ENCODE measurements at regions not wholly inside any gene's neighbourhood (a gene's known extent, or its start where the extent isn't known, plus 50 kb on each side); places are given as distances from the start of the nearest gene placed in this dataset.

DNA sequence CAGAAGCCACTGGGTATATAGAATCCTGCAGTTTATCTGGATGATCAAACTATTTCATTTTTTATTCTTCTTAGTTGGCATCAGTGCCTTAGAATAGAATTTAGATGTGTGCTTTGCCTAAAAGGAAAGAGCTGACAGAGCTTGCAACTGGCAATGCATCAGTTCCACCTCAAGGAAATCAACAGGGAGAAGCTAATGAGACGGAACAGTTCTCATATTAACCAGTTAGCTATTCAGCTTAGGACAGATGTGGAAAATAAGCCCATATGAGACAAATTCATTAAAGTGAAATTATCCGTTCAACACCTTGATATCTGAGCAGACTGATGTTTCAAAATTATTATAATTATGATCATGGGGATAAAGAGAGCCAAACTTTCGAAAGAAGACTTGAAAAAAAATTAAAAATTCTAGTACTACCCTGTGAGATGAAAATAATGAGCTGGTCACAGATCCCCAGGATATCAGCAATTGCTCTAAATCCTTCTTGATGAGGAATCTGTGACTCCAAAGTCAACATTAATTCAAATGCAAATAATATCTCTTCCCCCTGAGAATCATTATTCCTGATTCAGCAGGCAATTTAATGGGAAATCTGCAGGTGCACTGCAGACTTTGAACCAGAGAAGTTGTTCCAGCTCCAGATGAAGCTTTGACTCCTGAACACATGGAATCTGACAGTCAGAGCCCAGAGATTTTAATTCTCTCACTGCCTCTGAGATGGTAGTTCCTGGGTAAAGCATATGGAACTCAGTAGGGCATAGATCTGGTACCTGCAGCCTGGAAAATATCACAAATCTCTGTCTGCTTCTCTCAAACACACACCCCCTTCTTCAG lies 486.8 kb downstream of the FOXO1 start:
- Mint-ChIP-seq H3K4me3 (ENCODE audit: low read depth, unreplicated experiment) (no peak overlapping the region), H3K4me1 (ENCODE audit: low read depth, unreplicated experiment) (peaks cover 8% of the 10 kb centered on the region), H3K27me3 (ENCODE audit: unreplicated experiment) (no peaks in the 10 kb centered on the region), H3K9me3 (ENCODE audit: low read depth, unreplicated experiment) (no peaks in the 10 kb centered on the region), H3K36me3 (ENCODE audit: insufficient read depth, unreplicated experiment) (no peaks in the 10 kb centered on the region), H3K27ac (ENCODE audit: unreplicated experiment) (no peak overlapping the region)
- TF ChIP-seq, protein P1, sequence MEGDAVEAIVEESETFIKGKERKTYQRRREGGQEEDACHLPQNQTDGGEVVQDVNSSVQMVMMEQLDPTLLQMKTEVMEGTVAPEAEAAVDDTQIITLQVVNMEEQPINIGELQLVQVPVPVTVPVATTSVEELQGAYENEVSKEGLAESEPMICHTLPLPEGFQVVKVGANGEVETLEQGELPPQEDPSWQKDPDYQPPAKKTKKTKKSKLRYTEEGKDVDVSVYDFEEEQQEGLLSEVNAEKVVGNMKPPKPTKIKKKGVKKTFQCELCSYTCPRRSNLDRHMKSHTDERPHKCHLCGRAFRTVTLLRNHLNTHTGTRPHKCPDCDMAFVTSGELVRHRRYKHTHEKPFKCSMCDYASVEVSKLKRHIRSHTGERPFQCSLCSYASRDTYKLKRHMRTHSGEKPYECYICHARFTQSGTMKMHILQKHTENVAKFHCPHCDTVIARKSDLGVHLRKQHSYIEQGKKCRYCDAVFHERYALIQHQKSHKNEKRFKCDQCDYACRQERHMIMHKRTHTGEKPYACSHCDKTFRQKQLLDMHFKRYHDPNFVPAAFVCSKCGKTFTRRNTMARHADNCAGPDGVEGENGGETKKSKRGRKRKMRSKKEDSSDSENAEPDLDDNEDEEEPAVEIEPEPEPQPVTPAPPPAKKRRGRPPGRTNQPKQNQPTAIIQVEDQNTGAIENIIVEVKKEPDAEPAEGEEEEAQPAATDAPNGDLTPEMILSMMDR (IDR thresholded peaks at IDR 0.05; ENCODE audit: unreplicated experiment): no peak
- no peak for DNase-seq
- no TSS peak for BruUV-seq (replicated peaks)
- intact Hi-C loops (cut with micrococcal nuclease; ENCODE audit: unreplicated experiment): no loop called here
- CTCF ChIA-PET: no interaction called here

- Mint-ChIP-seq H3K4me1 (ENCODE audit: low read depth, unreplicated experiment) (peaks cover 8% of the 10 kb centered on the region), H3K27ac (ENCODE audit: unreplicated experiment) (no peak overlapping the region), H3K36me3 (ENCODE audit: insufficient read depth, unreplicated experiment) (no peaks in the 10 kb centered on the region), H3K4me3 (ENCODE audit: low read depth, unreplicated experiment) (no peak overlapping the region), H3K9me3 (ENCODE audit: low read depth, unreplicated experiment) (no peaks in the 10 kb centered on the region), H3K27me3 (ENCODE audit: unreplicated experiment) (no peaks in the 10 kb centered on the region)
- DNase-seq: no peak
- CTCF ChIA-PET: no interaction called here
- intact Hi-C loops (cut with micrococcal nuclease; ENCODE audit: unreplicated experiment): no loop called here
- TF ChIP-seq, protein P1 (IDR thresholded peaks at IDR 0.05; ENCODE audit: unreplicated experiment): no peak
- no TSS peak for BruUV-seq (replicated peaks)
Observed at GRCh38 chr13:40180776-40181175, 485.7 kb downstream of the FOXO1 start.

- BruUV-seq (replicated peaks): no TSS peak
- H3K4me3 Mint-ChIP-seq (ENCODE audit: low read depth, unreplicated experiment): no peak overlapping the region
- no peaks in the 10 kb centered on the region for H3K9me3 Mint-ChIP-seq (ENCODE audit: low read depth, unreplicated experiment)
- CTCF ChIA-PET: no interaction called here
- DNase-seq: no peak
- no peak overlapping the region for H3K27ac Mint-ChIP-seq (ENCODE audit: unreplicated experiment)
- peaks cover 8% of the 10 kb centered on the region for H3K4me1 Mint-ChIP-seq (ENCODE audit: low read depth, unreplicated experiment)
- intact Hi-C loops (cut with micrococcal nuclease; ENCODE audit: unreplicated experiment): no loop called here
- no peaks in the 10 kb centered on the region for H3K27me3 Mint-ChIP-seq (ENCODE audit: unreplicated experiment)
- no peaks in the 10 kb centered on the region for H3K36me3 Mint-ChIP-seq (ENCODE audit: insufficient read depth, unreplicated experiment)
- TF ChIP-seq, protein P1 (IDR thresholded peaks at IDR 0.05; ENCODE audit: unreplicated experiment): no peak
Observed at GRCh38 chr13:40181203-40181845, 485.1 kb downstream of the FOXO1 start.

GRCh38 chr13:40182591-40182990 lies 483.9 kb downstream of the FOXO1 start:
- Mint-ChIP-seq H3K4me1 (ENCODE audit: low read depth, unreplicated experiment) (peaks cover 8% of the 10 kb centered on the region), H3K36me3 (ENCODE audit: insufficient read depth, unreplicated experiment) (no peaks in the 10 kb centered on the region), H3K9me3 (ENCODE audit: low read depth, unreplicated experiment) (no peaks in the 10 kb centered on the region), H3K4me3 (ENCODE audit: low read depth, unreplicated experiment) (no peak overlapping the region), H3K27me3 (ENCODE audit: unreplicated experiment) (no peaks in the 10 kb centered on the region), H3K27ac (ENCODE audit: unreplicated experiment) (no peak overlapping the region)
- TF ChIP-seq, protein P1 (IDR thresholded peaks at IDR 0.05; ENCODE audit: unreplicated experiment): no peak
- BruUV-seq (replicated peaks): no TSS peak
- no peak for DNase-seq
- CTCF ChIA-PET: no interaction called here
- intact Hi-C loops (cut with micrococcal nuclease; ENCODE audit: unreplicated experiment): no loop called here

All from Calu3 (cell line).